WI38 (cell line): ENCODE measurements at regions not wholly inside any gene's neighbourhood (a gene's known extent, or its start where the extent isn't known, plus 50 kb on each side); places are given as distances from the start of the nearest gene placed in this dataset.

Experiments
- H3K4me3 ChIP-seq: 2 replicates; pipeline ENCODE4 v1.5.1; 2011; ENCODE audit warnings: low read depth, mild to moderate bottlenecking, control low read depth, low read length
- CTCF ChIP-seq: IDR thresholded peaks from 2 replicates; pipeline ENCODE4 v1.5.1; 2012; ENCODE audit warnings: low read depth, mild to moderate bottlenecking, control low read depth, low read length

GRCh38 chr5:8660133-8660893 is 791.4 kb downstream of the MTRR start:
- TF ChIP-seq CTCF, result no peak

GRCh38 chr5:8663374-8663773 is 794.4 kb downstream of the MTRR start:
- no peak overlapping the region for H3K4me3 ChIP-seq
- no peak for TF ChIP-seq CTCF

More at GRCh38 chr5:8660133-8660893, 791.4 kb downstream of the MTRR start:
- no peak overlapping the region for H3K4me3 ChIP-seq

GRCh38 chr5:8675182-8675581 is 806.2 kb downstream of the MTRR start:
- no peak overlapping the region for H3K4me3 ChIP-seq
- TF ChIP-seq CTCF, result no peak

- TF ChIP-seq CTCF, result no peak
- H3K4me3 ChIP-seq, result no peak overlapping the region
Observed at GRCh38 chr5:8676695-8677094, 807.7 kb downstream of the MTRR start.

- no peak overlapping the region for H3K4me3 ChIP-seq
- no peak for TF ChIP-seq CTCF
Observed at GRCh38 chr5:8682381-8682780, 813.4 kb downstream of the MTRR start.

GRCh38 chr5:8683496-8683895 is 814.5 kb downstream of the MTRR start:
- H3K4me3 ChIP-seq, result no peak overlapping the region
- TF ChIP-seq CTCF, result no peak

GRCh38 chr5:8685704-8686103 is 816.8 kb downstream of the MTRR start:
- no peak overlapping the region for H3K4me3 ChIP-seq
- TF ChIP-seq CTCF, result no peak
